ENCODE measurements at regions not wholly inside any gene's neighbourhood (a gene's known extent, or its start where the extent isn't known, plus 50 kb on each side); places are given as distances from the start of the nearest gene placed in this dataset.

GRCh38 chr2:67006373-67006960 is 390.7 kb upstream of the ETAA1 start:
- CTCF ChIA-PET: no interaction called here
- H3K36me3 Mint-ChIP-seq (ENCODE audit: low read depth): no peaks in the 10 kb centered on the region
- H3K4me1 Mint-ChIP-seq (ENCODE audit: low read depth): no peaks in the 10 kb centered on the region
- no peak for DNase-seq
- H3K9me3 Mint-ChIP-seq: no peaks in the 10 kb centered on the region
- no peak overlapping the region for H3K27ac Mint-ChIP-seq
- H3K27me3 Mint-ChIP-seq (ENCODE audit: low read depth): no peaks in the 10 kb centered on the region
- intact Hi-C loops (cut with micrococcal nuclease): no loop called here
- no peak overlapping the region for H3K4me3 Mint-ChIP-seq

- intact Hi-C loops (cut with micrococcal nuclease): no loop called here
- no peaks in the 10 kb centered on the region for H3K27me3 Mint-ChIP-seq (ENCODE audit: low read depth)
- no peaks in the 10 kb centered on the region for H3K9me3 Mint-ChIP-seq
- no peak overlapping the region for H3K4me3 Mint-ChIP-seq
- CTCF ChIA-PET: no interaction called here
- no peaks in the 10 kb centered on the region for H3K36me3 Mint-ChIP-seq (ENCODE audit: low read depth)
- no peak for DNase-seq
- H3K4me1 Mint-ChIP-seq (ENCODE audit: low read depth): no peaks in the 10 kb centered on the region
- no peak overlapping the region for H3K27ac Mint-ChIP-seq
Observed at GRCh38 chr2:67008155-67008554, 389.0 kb upstream of the ETAA1 start.

GRCh38 chr2:67012165-67012564 is 385.0 kb upstream of the ETAA1 start:
- no peaks in the 10 kb centered on the region for H3K36me3 Mint-ChIP-seq (ENCODE audit: low read depth)
- intact Hi-C loops (cut with micrococcal nuclease): no loop called here

GRCh38 chr2:67013821-67014220 is 383.3 kb upstream of the ETAA1 start:
- CTCF ChIA-PET: no interaction called here
- intact Hi-C loops (cut with micrococcal nuclease): no loop called here
- Mint-ChIP-seq H3K27me3 (ENCODE audit: low read depth) (no peaks in the 10 kb centered on the region), H3K36me3 (ENCODE audit: low read depth) (no peaks in the 10 kb centered on the region), H3K27ac (no peak overlapping the region), H3K9me3 (peaks cover 2% of the 10 kb centered on the region), H3K4me1 (ENCODE audit: low read depth) (no peaks in the 10 kb centered on the region), H3K4me3 (no peak overlapping the region)
- no peak for DNase-seq

More at GRCh38 chr2:67012165-67012564, 385.0 kb upstream of the ETAA1 start:
- peaks cover 2% of the 10 kb centered on the region for H3K9me3 Mint-ChIP-seq
- DNase-seq: no peak
- H3K4me1 Mint-ChIP-seq (ENCODE audit: low read depth): no peaks in the 10 kb centered on the region
- H3K4me3 Mint-ChIP-seq: no peak overlapping the region
- H3K27me3 Mint-ChIP-seq (ENCODE audit: low read depth): no peaks in the 10 kb centered on the region
- no peak overlapping the region for H3K27ac Mint-ChIP-seq
- CTCF ChIA-PET: no interaction called here

- no peaks in the 10 kb centered on the region for H3K27me3 Mint-ChIP-seq (ENCODE audit: low read depth)
Observed at GRCh38 chr2:67015681-67016080, 381.5 kb upstream of the ETAA1 start.

GRCh38 chr2:67018301-67018700 is 378.8 kb upstream of the ETAA1 start:
- CTCF ChIA-PET: no interaction called here
- intact Hi-C loops (cut with micrococcal nuclease): no loop called here
- no peak for DNase-seq
- H3K4me3 Mint-ChIP-seq: no peak overlapping the region
- no peaks in the 10 kb centered on the region for H3K36me3 Mint-ChIP-seq (ENCODE audit: low read depth)
- no peak overlapping the region for H3K27ac Mint-ChIP-seq
- H3K4me1 Mint-ChIP-seq (ENCODE audit: low read depth): no peaks in the 10 kb centered on the region
- H3K27me3 Mint-ChIP-seq (ENCODE audit: low read depth): no peaks in the 10 kb centered on the region
- peaks cover 8% of the 10 kb centered on the region for H3K9me3 Mint-ChIP-seq

More at GRCh38 chr2:67015681-67016080, 381.5 kb upstream of the ETAA1 start:
- intact Hi-C loops (cut with micrococcal nuclease): no loop called here
- CTCF ChIA-PET: interaction anchor here (0.6 kb wide), 1 partner anchor 1273 kb away, joined by 3 read pairs; no protein-coding TSS in a partner anchor
- peaks cover 3% of the 10 kb centered on the region for H3K9me3 Mint-ChIP-seq
- no peaks in the 10 kb centered on the region for H3K4me1 Mint-ChIP-seq (ENCODE audit: low read depth)
- H3K4me3 Mint-ChIP-seq: no peak overlapping the region
- H3K27ac Mint-ChIP-seq: no peak overlapping the region
- no peaks in the 10 kb centered on the region for H3K36me3 Mint-ChIP-seq (ENCODE audit: low read depth)
- no peak for DNase-seq

- H3K27ac Mint-ChIP-seq: no peak overlapping the region
- H3K27me3 Mint-ChIP-seq (ENCODE audit: low read depth): peaks cover 2% of the 10 kb centered on the region
- CTCF ChIA-PET: no interaction called here
- intact Hi-C loops (cut with micrococcal nuclease): no loop called here
- no peaks in the 10 kb centered on the region for H3K36me3 Mint-ChIP-seq (ENCODE audit: low read depth)
- H3K9me3 Mint-ChIP-seq: no peaks in the 10 kb centered on the region
- no peaks in the 10 kb centered on the region for H3K4me1 Mint-ChIP-seq (ENCODE audit: low read depth)
- no peak overlapping the region for H3K4me3 Mint-ChIP-seq
- no peak for DNase-seq
Observed at GRCh38 chr2:67032076-67032475, 365.1 kb upstream of the ETAA1 start.

- DNase-seq: no peak
- Mint-ChIP-seq H3K4me1 (ENCODE audit: low read depth) (no peaks in the 10 kb centered on the region), H3K36me3 (ENCODE audit: low read depth) (no peaks in the 10 kb centered on the region), H3K27me3 (ENCODE audit: low read depth) (peaks cover 2% of the 10 kb centered on the region), H3K27ac (no peak overlapping the region), H3K4me3 (no peak overlapping the region), H3K9me3 (no peaks in the 10 kb centered on the region)
- CTCF ChIA-PET: no interaction called here
- intact Hi-C loops (cut with micrococcal nuclease): no loop called here
Observed at GRCh38 chr2:67036444-67036843, 360.7 kb upstream of the ETAA1 start.

GRCh38 chr2:67037655-67038054 is 359.5 kb upstream of the ETAA1 start:
- Mint-ChIP-seq H3K9me3 (no peaks in the 10 kb centered on the region), H3K36me3 (ENCODE audit: low read depth) (no peaks in the 10 kb centered on the region), H3K27me3 (ENCODE audit: low read depth) (peaks cover 2% of the 10 kb centered on the region), H3K27ac (no peak overlapping the region), H3K4me3 (no peak overlapping the region), H3K4me1 (ENCODE audit: low read depth) (no peaks in the 10 kb centered on the region)
- DNase-seq: no peak
- CTCF ChIA-PET: no interaction called here
- intact Hi-C loops (cut with micrococcal nuclease): no loop called here

- no peak overlapping the region for H3K27ac Mint-ChIP-seq
- no peaks in the 10 kb centered on the region for H3K4me1 Mint-ChIP-seq (ENCODE audit: low read depth)
- intact Hi-C loops (cut with micrococcal nuclease): no loop called here
- no peak overlapping the region for H3K4me3 Mint-ChIP-seq
- no peaks in the 10 kb centered on the region for H3K27me3 Mint-ChIP-seq (ENCODE audit: low read depth)
- no peaks in the 10 kb centered on the region for H3K9me3 Mint-ChIP-seq
- CTCF ChIA-PET: no interaction called here
- DNase-seq: no peak
- H3K36me3 Mint-ChIP-seq (ENCODE audit: low read depth): no peaks in the 10 kb centered on the region
Observed at GRCh38 chr2:67038195-67038594, 358.9 kb upstream of the ETAA1 start.

- CTCF ChIA-PET: no interaction called here
- DNase-seq: no peak
- intact Hi-C loops (cut with micrococcal nuclease): no loop called here
- H3K36me3 Mint-ChIP-seq (ENCODE audit: low read depth): no peaks in the 10 kb centered on the region
- H3K27me3 Mint-ChIP-seq (ENCODE audit: low read depth): no peaks in the 10 kb centered on the region
- no peak overlapping the region for H3K4me3 Mint-ChIP-seq
- no peaks in the 10 kb centered on the region for H3K4me1 Mint-ChIP-seq (ENCODE audit: low read depth)
- no peaks in the 10 kb centered on the region for H3K9me3 Mint-ChIP-seq
- no peak overlapping the region for H3K27ac Mint-ChIP-seq
Observed at GRCh38 chr2:67039058-67039457, 358.1 kb upstream of the ETAA1 start.

- CTCF ChIA-PET: interaction anchor here (0.6 kb wide), 1 partner anchor 749 kb away, joined by 3 read pairs; no protein-coding TSS in a partner anchor
- DNase-seq: no peak
- no peaks in the 10 kb centered on the region for H3K4me1 Mint-ChIP-seq (ENCODE audit: low read depth)
- no peak overlapping the region for H3K4me3 Mint-ChIP-seq
- H3K27ac Mint-ChIP-seq: no peak overlapping the region
- H3K9me3 Mint-ChIP-seq: no peaks in the 10 kb centered on the region
- no peaks in the 10 kb centered on the region for H3K27me3 Mint-ChIP-seq (ENCODE audit: low read depth)
- intact Hi-C loops (cut with micrococcal nuclease): no loop called here
- H3K36me3 Mint-ChIP-seq (ENCODE audit: low read depth): no peaks in the 10 kb centered on the region
Observed at GRCh38 chr2:67039517-67040103, 357.5 kb upstream of the ETAA1 start.

- DNase-seq: no peak
- no peaks in the 10 kb centered on the region for H3K9me3 Mint-ChIP-seq
- intact Hi-C loops (cut with micrococcal nuclease): no loop called here
- H3K36me3 Mint-ChIP-seq (ENCODE audit: low read depth): no peaks in the 10 kb centered on the region
- CTCF ChIA-PET: no interaction called here
- H3K27ac Mint-ChIP-seq: no peak overlapping the region
- H3K4me1 Mint-ChIP-seq (ENCODE audit: low read depth): no peaks in the 10 kb centered on the region
- H3K27me3 Mint-ChIP-seq (ENCODE audit: low read depth): no peaks in the 10 kb centered on the region
- no peak overlapping the region for H3K4me3 Mint-ChIP-seq
Observed at GRCh38 chr2:67041051-67041450, 356.1 kb upstream of the ETAA1 start.
